ENCODE measurements at regions not wholly inside any gene's neighbourhood (a gene's known extent, or its start where the extent isn't known, plus 50 kb on each side); places are given as distances from the start of the nearest gene placed in this dataset.

- H3K27ac Mint-ChIP-seq, result no peak overlapping the region
- no peak overlapping the region for H3K56ac ChIP-seq (ENCODE audit: insufficient read length, low read depth, low read length)
- H3K27ac ChIP-seq (ENCODE audit: insufficient read length, low read depth, low read length), result no peak overlapping the region
- no peak overlapping the region for H3K9ac ChIP-seq (ENCODE audit: extremely low read depth, insufficient read length, low read length)
- no peaks in the 10 kb centered on the region; a peak in 1 of 5 replicates for H3K9me3 Mint-ChIP-seq
- H4K20me1 ChIP-seq (ENCODE audit: control insufficient read depth, insufficient read depth, insufficient read length), result no peaks in the 10 kb centered on the region
- no peak overlapping the region for H3K4me2 ChIP-seq (ENCODE audit: insufficient read depth, insufficient read length, low read length)
- H2BK12ac ChIP-seq (ENCODE audit: insufficient read length, low read depth, low read length), result no peak overlapping the region
- H3K14ac ChIP-seq (ENCODE audit: insufficient read depth, low read length), result no peak overlapping the region
- no peaks in the 10 kb centered on the region for H3K9me3 ChIP-seq (ENCODE audit: control insufficient read depth, low read depth, low read length)
- no peaks in the 10 kb centered on the region for H3K27me3 ChIP-seq (ENCODE audit: insufficient read depth, low read length)
- no peaks in the 10 kb centered on the region for H3K36me3 Mint-ChIP-seq (ENCODE audit: insufficient read depth in 1 of 3, low read depth in 3 of 3)
- no peak for TF ChIP-seq CTCF (conservative IDR thresholded peaks at IDR 0.05)
- no peaks in the 10 kb centered on the region for H3K27me3 Mint-ChIP-seq (ENCODE audit: low read depth)
- H2BK15ac ChIP-seq (ENCODE audit: low read depth, low read length), result no peak overlapping the region
- no peak overlapping the region for H2BK120ac ChIP-seq (ENCODE audit: low read depth, low read length, poor library complexity, severe bottlenecking)
- no peak overlapping the region for H3K18ac ChIP-seq (ENCODE audit: insufficient read length, low read depth, low read length)
- no CpG with 5 or more reads among the region's 2 CpGs for WGBS (ENCODE audit: extremely low coverage, insufficient read length, low lambda C conversion rate)
- no peak overlapping the region for H3K4me3 Mint-ChIP-seq
- H3T11ph ChIP-seq (ENCODE audit: low read length), result no peak overlapping the region
- H2BK20ac ChIP-seq (ENCODE audit: low read depth, low read length, poor library complexity, severe bottlenecking), result no peak overlapping the region
- H3K79me2 ChIP-seq (ENCODE audit: insufficient read depth, low read length), result no peaks in the 10 kb centered on the region
- H3K4me1 Mint-ChIP-seq, result peaks cover 6 to 10% of the 10 kb centered on the region in 2 experiments; a peak in 2 of 4 replicates
- H3K4ac ChIP-seq (ENCODE audit: low read depth, low read length), result no peak overlapping the region
- H4K8ac ChIP-seq (replicated peaks; ENCODE audit: insufficient read length, low read depth, low read length), result no peak overlapping the region
- no peaks in the 10 kb centered on the region for H3K79me1 ChIP-seq (ENCODE audit: insufficient read depth, low read depth, low read length, poor library complexity, severe bottlenecking)
- H4K91ac ChIP-seq (ENCODE audit: insufficient read length, low read depth, low read length), result no peak overlapping the region
- no peak overlapping the region for H3K23ac ChIP-seq (ENCODE audit: insufficient read length, low read depth, low read length)
- no peaks in the 10 kb centered on the region; the same call in 1 of the 2 replicates for H3K4me1 ChIP-seq (ENCODE audit: insufficient read depth, low read length)
- H2AFZ ChIP-seq (ENCODE audit: low read length), result no peak overlapping the region
- H2BK5ac ChIP-seq (ENCODE audit: insufficient read length, low read length), result no peak overlapping the region
- no peak for DNase-seq
- no peak overlapping the region for H4K5ac ChIP-seq (ENCODE audit: insufficient read length, low read depth, low read length)
- H2AK5ac ChIP-seq (ENCODE audit: insufficient read length, low read length), result no peak overlapping the region
- H3K23me2 ChIP-seq (ENCODE audit: insufficient read length, low read depth, low read length, poor library complexity, severe bottlenecking), result no peaks in the 10 kb centered on the region
Observed at GRCh38 chr7:8937204-8937603, 503.8 kb downstream of the NXPH1 start.

Measured in H9 (cell line).